Trophoblast cell (in vitro differentiated cells and primary cell): ENCODE measurements at regions not wholly inside any gene's neighbourhood (a gene's known extent, or its start where the extent isn't known, plus 50 kb on each side); places are given as distances from the start of the nearest gene placed in this dataset.
"Not testable (repeated sequence)": the region's sequence is repeated elsewhere in the genome, so short reads cannot be mapped to it uniquely, and the experiment has no call there.

ENCODE experiments used
- DNase-seq, 2 donors: peaks; one replicate each; pipeline ENCODE4 v3.0.0-alpha.2; 2016
- H2AFZ ChIP-seq: 2 replicates; pipeline ENCODE4 v1.6.1; 2013; ENCODE audit warnings: low read length, moderate library complexity, mild to moderate bottlenecking; ENCODE audit not compliant: insufficient read depth, poor library complexity
- H2AK5ac ChIP-seq: 2 replicates; pipeline ENCODE4 v1.6.1; 2013; ENCODE audit warnings: mild to moderate bottlenecking, low read length
- H2BK120ac ChIP-seq: 2 replicates; pipeline ENCODE4 v1.6.1; 2013; ENCODE audit warnings: low read length, mild to moderate bottlenecking, moderate library complexity; ENCODE audit not compliant: insufficient read depth, poor library complexity
- H2BK12ac ChIP-seq: 2 replicates; pipeline ENCODE4 v1.6.1; 2013; ENCODE audit warnings: mild to moderate bottlenecking, low read length, moderate library complexity
- H2BK5ac ChIP-seq: 2 replicates; pipeline ENCODE4 v1.6.1; 2013; ENCODE audit warnings: low read length, low read depth, moderate library complexity, mild to moderate bottlenecking; ENCODE audit not compliant: poor library complexity
- H3K14ac ChIP-seq: 2 replicates; pipeline ENCODE4 v1.6.1; 2013; ENCODE audit warnings: mild to moderate bottlenecking, low read length
- H3K18ac ChIP-seq: 2 replicates; pipeline ENCODE4 v1.6.1; 2013; ENCODE audit warnings: mild to moderate bottlenecking, low read length
- H3K23ac ChIP-seq: 2 replicates; pipeline ENCODE4 v1.6.1; 2013; ENCODE audit warnings: low read length
- H3K27ac ChIP-seq: 2 replicates; pipeline ENCODE4 v1.5.1; 2013; ENCODE audit warnings: low read depth, mild to moderate bottlenecking, inconsistent platforms, low read length, moderate library complexity
- H3K27me3 ChIP-seq: 2 replicates; pipeline ENCODE4 v1.6.1; 2013; ENCODE audit warnings: inconsistent platforms, mild to moderate bottlenecking, low read length, moderate library complexity; ENCODE audit not compliant: insufficient read depth
- H3K36me3 ChIP-seq, 2 experiments: 1 replicate in 1 of 2; 2 replicates in 1 of 2; pipeline ENCODE4 v1.6.1; 2013; ENCODE audit warnings: low read length in 2 of 2, mild to moderate bottlenecking in 2 of 2, moderate library complexity in 1 of 2; ENCODE audit not compliant: insufficient read depth in 2 of 2, control insufficient read depth in 1 of 2
- H3K4ac ChIP-seq: 2 replicates; pipeline ENCODE4 v1.6.1; 2013; ENCODE audit warnings: low read depth, mild to moderate bottlenecking, low read length, moderate library complexity
- H3K4me1 ChIP-seq, 2 experiments: 1 replicate in 1 of 2; 2 replicates in 1 of 2; pipeline ENCODE4 v1.6.1; 2013; ENCODE audit warnings: low read length in 2 of 2, mild to moderate bottlenecking in 2 of 2, moderate library complexity in 1 of 2; ENCODE audit not compliant: insufficient read depth in 2 of 2, control insufficient read depth in 1 of 2
- H3K4me2 ChIP-seq: 2 replicates; pipeline ENCODE4 v1.6.1; 2013; ENCODE audit warnings: inconsistent platforms, mild to moderate bottlenecking, low read length, moderate library complexity
- H3K4me3 ChIP-seq: 2 replicates; pipeline ENCODE4 v1.5.1; 2013; ENCODE audit warnings: mild to moderate bottlenecking, low read depth, low read length, inconsistent platforms
- H3K79me1 ChIP-seq: one replicate; pipeline ENCODE4 v1.6.1; 2013; ENCODE audit warnings: low read length
- H3K79me2 ChIP-seq: 2 replicates; pipeline ENCODE4 v1.6.1; 2013; ENCODE audit warnings: low read length, mild to moderate bottlenecking; ENCODE audit not compliant: control insufficient read depth, insufficient read depth, poor library complexity
- H3K9ac ChIP-seq: 2 replicates; pipeline ENCODE4 v1.6.1; 2013; ENCODE audit warnings: mild to moderate bottlenecking, low read length
- H3K9me3 ChIP-seq: 2 replicates; pipeline ENCODE4 v1.6.1; 2013; ENCODE audit warnings: low read depth, mild to moderate bottlenecking, control low read depth, inconsistent platforms, low read length; ENCODE audit not compliant: insufficient read depth
- H4K12ac ChIP-seq: 2 replicates; pipeline ENCODE4 v1.6.1; 2013; ENCODE audit warnings: low read depth, mild to moderate bottlenecking, low read length, moderate library complexity
- H4K8ac ChIP-seq: 2 replicates; pipeline ENCODE4 v1.6.1; 2013; ENCODE audit warnings: low read depth, mild to moderate bottlenecking, low read length, moderate library complexity
- H4K91ac ChIP-seq: one replicate; pipeline ENCODE4 v1.6.1; 2013; ENCODE audit warnings: low read depth, mild to moderate bottlenecking, low read length, moderate library complexity
- WGBS: extraction: QIAGEN DNeasy Blood & Tissue Kit; methylation state at CpG from one replicate; pipeline ENCODE4 v1.1.7; 2013; ENCODE audit warnings: missing lambda C conversion rate; ENCODE audit not compliant: insufficient read length, insufficient coverage; ENCODE audit errors: extremely low coverage; 5-methylcytosine and 5-hydroxymethylcytosine counted together

DNA sequence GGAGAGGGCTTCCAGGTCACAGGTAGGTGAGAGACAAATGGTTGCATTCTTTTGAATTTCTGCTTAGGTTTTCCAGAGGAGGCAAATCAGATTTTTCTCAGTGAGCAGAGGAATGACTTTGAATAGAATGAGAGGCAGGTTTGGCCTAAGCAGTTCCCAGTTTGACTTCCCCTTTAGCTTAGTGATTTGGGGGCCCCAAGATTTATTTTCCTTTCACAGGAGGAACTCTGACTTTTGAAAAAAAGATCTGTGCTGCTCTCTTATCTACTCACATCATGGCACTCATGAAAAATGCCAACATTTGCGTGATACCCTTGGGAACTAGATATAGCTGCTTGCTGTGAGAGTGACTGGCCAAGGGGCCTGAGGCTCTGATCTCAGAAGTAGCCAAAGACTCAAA lies 58.0 kb upstream of the EVL start:
- no CpG with 5 or more reads among the region's 1 CpG for WGBS
- Histone ChIP-seq H3K9ac (no peak overlapping the region), H3K4ac (no peak overlapping the region), H2BK12ac (no peak overlapping the region), H2AK5ac (no peak overlapping the region), H3K79me2 (no peaks in the 10 kb centered on the region), H3K9me3 (peaks cover 4% of the 10 kb centered on the region), H3K36me3 (peaks cover 0 to 2% of the 10 kb centered on the region in 2 experiments), H3K79me1 (no peaks in the 10 kb centered on the region), H3K4me3 (no peak overlapping the region), H2BK120ac (no peak overlapping the region), H3K27ac (no peak overlapping the region), H4K8ac (no peak overlapping the region), H3K27me3 (no peaks in the 10 kb centered on the region), H2BK5ac (no peak overlapping the region), H2AFZ (no peak overlapping the region), H3K4me1 (no peaks in the 10 kb centered on the region), H4K12ac (no peak overlapping the region), H3K23ac (no peak overlapping the region), H4K91ac (no peak overlapping the region), H3K18ac (no peak overlapping the region), H3K4me2 (no peak overlapping the region), H3K14ac (no peak overlapping the region)
- no peak for DNase-seq

DNA sequence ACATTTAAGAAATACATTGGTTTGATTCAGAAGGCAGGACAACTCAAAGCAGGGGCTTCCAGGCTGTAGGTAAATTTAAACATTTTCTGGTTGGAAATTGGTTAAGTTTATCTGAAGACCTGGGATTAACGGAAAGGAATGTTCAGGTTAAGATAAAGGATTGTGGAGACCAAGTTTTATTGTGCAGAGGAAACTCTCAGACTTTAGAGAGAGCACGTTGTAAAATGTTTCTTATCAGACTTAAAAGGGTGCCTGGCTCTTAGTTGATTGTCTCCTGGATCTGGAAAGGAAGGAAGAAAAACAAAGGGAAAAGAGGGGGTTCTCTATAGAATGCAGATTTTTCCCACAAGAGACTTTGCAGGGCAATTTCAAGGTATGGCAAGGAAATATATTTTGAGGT lies 55.4 kb upstream of the EVL start:
- not testable (repeated sequence) for H2AFZ ChIP-seq, H3K4ac ChIP-seq, H2BK12ac ChIP-seq, DNase-seq, H3K27ac ChIP-seq, H3K36me3 ChIP-seq, H3K18ac ChIP-seq, H4K91ac ChIP-seq, H3K9me3 ChIP-seq, H2BK5ac ChIP-seq, H4K8ac ChIP-seq, H3K79me2 ChIP-seq, H3K14ac ChIP-seq, H4K12ac ChIP-seq, H3K79me1 ChIP-seq, H3K4me1 ChIP-seq, H3K4me3 ChIP-seq, H3K9ac ChIP-seq, H3K27me3 ChIP-seq, H2AK5ac ChIP-seq, H3K4me2 ChIP-seq, H3K23ac ChIP-seq, H2BK120ac ChIP-seq
- no CpG with 5 or more reads among the region's 2 CpGs for WGBS

DNA sequence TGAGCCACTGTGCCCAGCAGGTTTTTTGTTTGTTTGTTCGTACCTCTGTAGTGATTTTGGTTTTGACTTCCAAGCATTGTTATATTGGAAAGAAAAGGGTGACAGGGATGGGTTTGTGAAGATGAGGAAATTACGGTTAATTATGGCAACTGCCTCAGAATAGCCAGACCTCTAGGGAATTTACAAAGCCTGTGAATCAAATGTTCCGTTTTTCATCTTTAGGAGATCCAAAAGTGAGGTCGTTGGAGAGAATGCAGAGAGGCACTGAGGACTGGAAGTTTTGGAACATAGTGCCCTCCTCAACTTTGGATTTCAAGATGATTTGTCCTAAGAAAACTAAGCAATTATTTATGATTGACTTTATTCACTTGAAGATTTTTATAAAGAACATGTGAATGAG lies 54.5 kb upstream of the EVL start:
- H3K4me1 ChIP-seq, result no peaks in the 10 kb centered on the region
- no CpG with 5 or more reads among the region's 4 CpGs for WGBS

DNA sequence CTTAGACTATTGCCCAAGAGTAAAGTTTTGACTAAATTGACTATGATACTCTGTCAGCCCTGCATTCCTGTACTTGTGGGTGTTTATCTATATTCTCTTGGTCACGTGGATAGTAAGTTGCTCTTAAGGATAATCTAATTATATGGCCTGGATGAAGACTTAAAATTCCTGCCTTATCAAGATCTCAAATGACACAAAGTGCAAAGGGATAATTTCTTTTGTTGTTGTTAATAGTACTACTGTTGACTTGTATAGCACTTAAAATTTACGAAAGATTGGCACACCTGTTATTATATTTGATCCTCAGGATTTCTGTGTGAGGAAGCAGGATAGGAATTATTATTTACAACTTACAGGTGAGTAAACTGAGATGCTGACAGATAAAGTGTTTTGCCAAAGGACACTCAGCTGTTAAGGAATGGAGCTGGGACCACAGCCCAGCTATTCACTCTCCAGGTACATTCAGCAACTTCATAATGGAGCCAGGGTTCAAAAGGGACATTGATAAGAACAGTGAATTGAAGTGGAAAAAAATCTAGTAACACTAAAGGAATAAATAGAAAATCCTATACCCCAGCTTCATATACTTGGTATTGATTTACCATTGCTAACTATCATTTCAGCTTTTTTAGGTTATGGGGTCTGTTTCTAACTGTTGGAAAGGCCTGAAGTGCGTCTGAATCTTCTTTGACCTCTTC lies 53.4 kb upstream of the EVL start:
- Histone ChIP-seq H3K9me3 (no peaks in the 10 kb centered on the region), H3K4me2 (no peak overlapping the region), H3K4me1 (no peaks in the 10 kb centered on the region), H4K12ac (no peak overlapping the region), H3K18ac (no peak overlapping the region), H2AFZ (no peak overlapping the region), H2AK5ac (no peak overlapping the region), H3K14ac (no peak overlapping the region), H4K8ac (no peak overlapping the region), H2BK120ac (no peak overlapping the region), H2BK12ac (no peak overlapping the region), H3K79me1 (peaks cover 2% of the 10 kb centered on the region), H3K27ac (no peak overlapping the region), H4K91ac (no peak overlapping the region), H3K23ac (no peak overlapping the region), H3K79me2 (no peaks in the 10 kb centered on the region), H3K36me3 (no peaks in the 10 kb centered on the region), H2BK5ac (no peak overlapping the region), H3K4me3 (no peak overlapping the region), H3K27me3 (no peaks in the 10 kb centered on the region), H3K4ac (no peak overlapping the region), H3K9ac (no peak overlapping the region)
- WGBS, result no CpG with 5 or more reads among the region's 3 CpGs
- peak in 1 of 2 donors; percentile 43 for DNase-seq

More for the DNA sequence above, 54.5 kb upstream of the EVL start:
- Histone ChIP-seq H2BK120ac (no peak overlapping the region), H3K23ac (no peak overlapping the region), H3K79me1 (no peaks in the 10 kb centered on the region), H3K14ac (no peak overlapping the region), H3K18ac (no peak overlapping the region), H3K79me2 (no peaks in the 10 kb centered on the region), H3K4me2 (no peak overlapping the region), H4K12ac (no peak overlapping the region), H2BK12ac (no peak overlapping the region), H2AK5ac (no peak overlapping the region), H3K27ac (no peak overlapping the region), H4K91ac (no peak overlapping the region), H3K27me3 (no peaks in the 10 kb centered on the region), H3K4me3 (no peak overlapping the region), H3K36me3 (no peaks in the 10 kb centered on the region), H2BK5ac (no peak overlapping the region), H2AFZ (no peak overlapping the region), H3K9me3 (no peaks in the 10 kb centered on the region), H3K4ac (no peak overlapping the region), H3K9ac (no peak overlapping the region), H4K8ac (no peak overlapping the region)
- DNase-seq, result peak in 1 of 2 donors; percentile 29
